Omental fat pad (tissue), 3 donors: ENCODE measurements at regions not wholly inside any gene's neighbourhood (a gene's known extent, or its start where the extent isn't known, plus 50 kb on each side); places are given as distances from the start of the nearest gene placed in this dataset.

Source experiments
- ATAC-seq: fragments of 150-250 bp; one replicate; pipeline ENCODE4 v1.9.1; 2016; ENCODE audit warnings: mild to moderate bottlenecking, moderate library complexity; ENCODE audit not compliant: low FRiP score
- DNase-seq: peaks from one replicate; pipeline ENCODE4 v3.0.0-alpha.2; 2019; ENCODE audit warnings: low spot score
- TF ChIP-seq, protein P1 (sequence below), 3 donors: fragments of 450-650 bp; IDR thresholded peaks; one replicate each; pipeline ENCODE4 v1.5.1; 2016 to 2017; ENCODE audit warnings: antibody characterized with exemption in 3 of 3, mild to moderate bottlenecking in 3 of 3, moderate library complexity in 2 of 3

- TF ChIP-seq, protein P1, sequence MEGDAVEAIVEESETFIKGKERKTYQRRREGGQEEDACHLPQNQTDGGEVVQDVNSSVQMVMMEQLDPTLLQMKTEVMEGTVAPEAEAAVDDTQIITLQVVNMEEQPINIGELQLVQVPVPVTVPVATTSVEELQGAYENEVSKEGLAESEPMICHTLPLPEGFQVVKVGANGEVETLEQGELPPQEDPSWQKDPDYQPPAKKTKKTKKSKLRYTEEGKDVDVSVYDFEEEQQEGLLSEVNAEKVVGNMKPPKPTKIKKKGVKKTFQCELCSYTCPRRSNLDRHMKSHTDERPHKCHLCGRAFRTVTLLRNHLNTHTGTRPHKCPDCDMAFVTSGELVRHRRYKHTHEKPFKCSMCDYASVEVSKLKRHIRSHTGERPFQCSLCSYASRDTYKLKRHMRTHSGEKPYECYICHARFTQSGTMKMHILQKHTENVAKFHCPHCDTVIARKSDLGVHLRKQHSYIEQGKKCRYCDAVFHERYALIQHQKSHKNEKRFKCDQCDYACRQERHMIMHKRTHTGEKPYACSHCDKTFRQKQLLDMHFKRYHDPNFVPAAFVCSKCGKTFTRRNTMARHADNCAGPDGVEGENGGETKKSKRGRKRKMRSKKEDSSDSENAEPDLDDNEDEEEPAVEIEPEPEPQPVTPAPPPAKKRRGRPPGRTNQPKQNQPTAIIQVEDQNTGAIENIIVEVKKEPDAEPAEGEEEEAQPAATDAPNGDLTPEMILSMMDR (IDR thresholded peaks at IDR 0.05) = no peak
- ATAC-seq (no peak), DNase-seq (no peak)
Observed at GRCh38 chr10:120375666-120376065, 81.4 kb upstream of the PLPP4 start.

DNA sequence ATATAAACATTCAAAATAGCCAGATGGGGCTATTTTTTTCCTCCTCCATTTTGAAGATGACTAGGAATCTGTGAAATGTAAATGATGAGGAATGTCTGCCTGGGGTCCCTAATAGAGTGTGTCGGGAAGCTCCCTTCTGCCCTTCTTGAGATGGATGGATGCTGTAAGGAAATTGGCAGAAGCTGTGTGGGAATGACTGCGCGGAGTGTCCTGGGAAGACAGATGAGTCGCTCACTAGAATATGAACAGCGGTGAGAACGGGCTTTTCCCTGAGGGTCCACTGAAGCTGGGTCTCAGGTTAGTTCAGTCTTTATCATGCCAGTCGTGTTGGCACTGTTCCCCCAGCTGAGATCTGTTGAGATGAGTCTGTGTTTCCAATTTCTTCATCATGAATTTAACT, 75.1 kb upstream of the PLPP4 start:
- TF ChIP-seq, protein P1 (IDR thresholded peaks at IDR 0.05) = no peak
- ATAC-seq = no peak
- DNase-seq = no peak

DNA sequence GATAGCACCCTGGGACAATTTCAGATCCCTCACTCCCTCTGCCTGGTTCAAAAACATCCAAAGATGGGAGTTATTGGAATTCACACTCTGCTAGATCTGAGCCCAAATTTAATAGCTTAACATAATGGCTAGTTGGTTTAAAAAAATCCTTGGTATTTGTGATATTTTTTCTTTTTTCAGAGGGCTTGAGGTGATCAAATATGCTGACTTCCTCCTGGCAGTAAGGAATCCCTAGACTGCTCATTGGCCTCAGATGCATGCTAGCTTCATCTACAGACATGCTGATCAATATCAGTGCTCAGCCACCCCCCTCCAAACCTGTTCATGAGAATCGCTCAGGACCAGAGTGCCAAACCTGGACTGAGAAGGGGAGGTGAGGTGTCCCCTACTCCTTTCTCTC, 74.7 kb upstream of the PLPP4 start:
- no peak for ATAC-seq
- TF ChIP-seq, protein P1 (IDR thresholded peaks at IDR 0.05) = no peak
- DNase-seq = no peak

DNA sequence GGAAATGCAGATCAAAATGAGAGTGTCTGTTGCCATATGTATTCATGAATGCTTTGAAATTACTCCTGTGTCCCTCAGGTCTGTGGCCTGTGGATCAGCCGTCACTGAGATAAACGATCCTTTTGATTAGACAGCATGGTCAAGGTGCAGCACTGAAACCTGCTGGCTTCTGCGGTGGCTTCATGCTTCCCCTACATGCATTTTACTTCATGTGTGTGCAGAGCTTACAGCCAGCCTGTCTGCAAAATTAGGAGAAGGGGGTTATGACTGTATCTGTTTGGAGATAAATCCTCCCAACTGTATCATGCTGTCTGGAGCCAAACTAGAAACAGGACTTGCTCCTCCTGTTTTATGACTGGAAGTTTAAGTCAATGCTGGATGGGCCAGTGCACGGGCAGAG, 71.0 kb upstream of the PLPP4 start:
- TF ChIP-seq, protein P1 (IDR thresholded peaks at IDR 0.05) = no peak
- DNase-seq (no peak), ATAC-seq (no peak)

- DNase-seq (no peak), ATAC-seq (no peak)
- TF ChIP-seq, protein P1 (IDR thresholded peaks at IDR 0.05) = no peak
Observed at GRCh38 chr10:120386896-120387295, 70.1 kb upstream of the PLPP4 start.

- ATAC-seq (no peak), DNase-seq (no peak)
- TF ChIP-seq, protein P1 (IDR thresholded peaks at IDR 0.05) = no peak
Observed at GRCh38 chr10:120387326-120387725, 69.7 kb upstream of the PLPP4 start.

DNA sequence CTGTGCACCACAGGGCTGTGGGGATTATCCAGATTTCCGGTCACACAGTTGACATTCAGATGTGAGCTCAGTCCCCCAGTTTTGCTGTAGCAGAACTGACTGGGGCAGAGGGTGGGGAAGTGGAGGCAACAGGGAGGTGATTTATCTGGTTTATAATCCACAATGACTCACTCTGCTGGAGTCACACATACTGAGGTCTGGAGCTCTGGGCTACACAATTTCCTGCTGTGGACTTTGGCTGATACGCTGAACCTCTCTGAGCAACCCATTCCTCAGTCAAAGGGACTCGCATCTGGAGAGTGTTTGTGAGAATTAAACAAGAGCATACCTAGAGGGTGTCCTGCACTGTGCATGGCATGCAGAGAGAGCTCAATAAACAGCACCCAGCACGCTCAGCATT, 64.8 kb upstream of the PLPP4 start:
- TF ChIP-seq, protein P1 (IDR thresholded peaks at IDR 0.05) = no peak
- DNase-seq (no peak), ATAC-seq (no peak)
